Liver (tissue), 8 donors: ENCODE measurements at regions not wholly inside any gene's neighbourhood (a gene's known extent, or its start where the extent isn't known, plus 50 kb on each side); places are given as distances from the start of the nearest gene placed in this dataset.

Experiments
- DNase-seq: peaks from one replicate; pipeline ENCODE4 v3.0.0-alpha.2; 2017; ENCODE audit warnings: low spot score
- H3K27ac ChIP-seq, 2 donors: one replicate each; pipeline ENCODE4 v1.7.0; 2013; ENCODE audit warnings: inconsistent platforms in 2 of 2, low read length in 2 of 2, control low read depth in 1 of 2, low read depth in 1 of 2, mild to moderate bottlenecking in 1 of 2
- H3K27me3 ChIP-seq, 4 donors: one replicate each; pipeline versions ENCODE4 v1.6.1 to v1.7.0; 2013; ENCODE audit warnings: low read length in 3 of 4, inconsistent platforms in 1 of 4, mild to moderate bottlenecking in 1 of 4, moderate library complexity in 1 of 4; ENCODE audit not compliant: control insufficient read depth in 4 of 4, insufficient read depth in 4 of 4
- H3K36me3 ChIP-seq, 4 donors: one replicate each; pipeline versions ENCODE4 v1.6.1 to v1.7.0; 2013; ENCODE audit warnings: low read length in 3 of 4, mild to moderate bottlenecking in 3 of 4, low read depth in 1 of 4, moderate library complexity in 1 of 4; ENCODE audit not compliant: control insufficient read depth in 4 of 4, insufficient read depth in 3 of 4
- H3K4me1 ChIP-seq, 4 donors: one replicate each; pipeline versions ENCODE4 v1.6.1 to v1.7.0; 2013; ENCODE audit warnings: low read length in 3 of 4, mild to moderate bottlenecking in 3 of 4, moderate library complexity in 1 of 4; ENCODE audit not compliant: control insufficient read depth in 4 of 4, insufficient read depth in 4 of 4
- H3K4me3 ChIP-seq, 3 donors: one replicate each; pipeline versions ENCODE4 v1.6.1 to v1.7.0; 2013; ENCODE audit warnings: low read length in 3 of 3, control low read depth in 1 of 3, low read depth in 1 of 3, mild to moderate bottlenecking in 1 of 3
- H3K9ac ChIP-seq, 2 donors: one replicate each; pipeline ENCODE4 v1.7.0; 2013; ENCODE audit warnings: low read length in 2 of 2, mild to moderate bottlenecking in 2 of 2, moderate library complexity in 2 of 2, control low read depth in 1 of 2, low read depth in 1 of 2
- H3K9me3 ChIP-seq, 4 donors: one replicate each; pipeline versions ENCODE4 v1.6.1 to v1.7.0; 2013; ENCODE audit warnings: low read length in 3 of 4; ENCODE audit not compliant: control insufficient read depth in 4 of 4
- ATF3 ChIP-seq: IDR thresholded peaks from 2 replicates; pipeline ENCODE4 v1.6.1; 2016; ENCODE audit warnings: antibody characterized with exemption
- CTCF ChIP-seq: fragments of 150-350 bp; IDR thresholded peaks from 2 replicates; pipeline ENCODE4 v1.5.1; 2017; ENCODE audit warnings: improper control_type of control experiment, low read depth, low read length; ENCODE audit not compliant: missing input control
- EGR1 ChIP-seq, 2 donors: IDR thresholded peaks; 2 replicates each; pipeline ENCODE4 v1.6.1; 2016 to 2018; ENCODE audit warnings: antibody characterized with exemption in 2 of 2, low read depth in 2 of 2
- FOXA1 ChIP-seq: IDR thresholded peaks from 2 replicates; pipeline ENCODE4 v1.6.1; 2016; ENCODE audit warnings: antibody characterized with exemption
- FOXA2 ChIP-seq: IDR thresholded peaks from 2 replicates; pipeline ENCODE4 v1.6.1; 2016; ENCODE audit warnings: antibody characterized with exemption
- HNF4A ChIP-seq, 2 donors: conservative IDR thresholded peaks; 2 replicates each; pipeline ENCODE4 v1.6.1; 2016; ENCODE audit warnings: antibody characterized with exemption in 2 of 2, mild to moderate bottlenecking in 2 of 2
- HNF4G ChIP-seq: IDR thresholded peaks from 2 replicates; pipeline ENCODE4 v1.6.1; 2016; ENCODE audit warnings: antibody characterized with exemption
- JUND ChIP-seq, 2 donors: IDR thresholded peaks; 2 replicates each; pipeline ENCODE4 v1.6.1; 2016; ENCODE audit warnings: antibody characterized with exemption in 2 of 2
- MAX ChIP-seq: IDR thresholded peaks from 2 replicates; pipeline ENCODE4 v1.6.1; 2016; ENCODE audit warnings: antibody characterized with exemption
- NR2F2 ChIP-seq: IDR thresholded peaks from 2 replicates; pipeline ENCODE4 v1.6.1; 2016; ENCODE audit warnings: antibody characterized with exemption
- RAD21 ChIP-seq, 2 donors: IDR thresholded peaks; 2 replicates each; pipeline ENCODE4 v1.6.1; 2016; ENCODE audit warnings: antibody characterized with exemption in 2 of 2, mild to moderate bottlenecking in 2 of 2
- REST ChIP-seq: IDR thresholded peaks from 2 replicates; pipeline ENCODE4 v1.6.1; 2016; ENCODE audit warnings: antibody characterized with exemption, mild to moderate bottlenecking
- RXRA ChIP-seq, 2 donors: IDR thresholded peaks; 2 replicates each; pipeline ENCODE4 v1.6.1; 2017 to 2018; ENCODE audit warnings: antibody characterized with exemption in 2 of 2, mild to moderate bottlenecking in 1 of 2
- SP1 ChIP-seq: IDR thresholded peaks from 2 replicates; pipeline ENCODE4 v1.6.1; 2018; ENCODE audit warnings: antibody characterized with exemption, mild to moderate bottlenecking
- TAF1 ChIP-seq: conservative IDR thresholded peaks from 2 replicates; pipeline ENCODE4 v1.6.1; 2016; ENCODE audit warnings: antibody characterized with exemption, mild to moderate bottlenecking
- YY1 ChIP-seq: IDR thresholded peaks from 2 replicates; pipeline ENCODE4 v1.6.1; 2016; ENCODE audit warnings: antibody characterized with exemption, mild to moderate bottlenecking
- ZBTB33 ChIP-seq: IDR thresholded peaks from 2 replicates; pipeline ENCODE4 v1.6.1; 2016; ENCODE audit warnings: antibody characterized with exemption
- WGBS: extraction: QIAGEN DNeasy Blood & Tissue Kit; methylation state at CpG from one replicate; pipeline ENCODE4 v1.1.7; 2013; 5-methylcytosine and 5-hydroxymethylcytosine counted together
- donor health status: healthy.
- donor health status: healthy.
- donor health status: healthy.
- donor health status: healthy.
- donor health status: healthy.

- Histone ChIP-seq H3K27me3 (no peaks in the 10 kb centered on the region), H3K9me3 (no peaks in the 10 kb centered on the region), H3K36me3 (no peaks in the 10 kb centered on the region), H3K4me1 (peaks cover 2 to 49% (median 16%) of the 10 kb centered on the region in 4 donors), H3K4me3 (no peak overlapping the region), H3K27ac (no peak overlapping the region), H3K9ac (no peak overlapping the region)
- TF ChIP-seq RAD21 (IDR thresholded peaks at IDR 0.05) = no peak
- no peak for TF ChIP-seq REST
- TF ChIP-seq CTCF = no peak
- TF ChIP-seq SP1 = no peak
- TF ChIP-seq JUND (IDR thresholded peaks at IDR 0.05) = no peak
- no peak for TF ChIP-seq NR2F2
- TF ChIP-seq YY1 = no peak
- TF ChIP-seq ATF3 = no peak
- TF ChIP-seq ZBTB33 = no peak
- TF ChIP-seq EGR1 (IDR thresholded peaks at IDR 0.05; ENCODE audit: low read depth in 2 of 2) = no peak
- 89% methylated on average over 3 of the region's 3 CpGs for WGBS
- DNase-seq = no peak
Measured at GRCh38 chr4:71262161-71262560, 76.7 kb upstream of the SLC4A4 start.

GRCh38 chr4:71266090-71266794 is 72.6 kb upstream of the SLC4A4 start:
- no peak overlapping the region for H3K27ac ChIP-seq
- no peak overlapping the region for H3K4me3 ChIP-seq
- TF ChIP-seq FOXA2 (no peak), MAX (no peak), SP1 (no peak), REST (no peak), CTCF (no peak), ATF3 (no peak), FOXA1 (no peak), NR2F2 (no peak), RXRA (IDR thresholded peaks at IDR 0.05) (no peak), HNF4A (conservative IDR thresholded peaks at IDR 0.05) (no peak), TAF1 (no peak), HNF4G (no peak), RAD21 (IDR thresholded peaks at IDR 0.05) (no peak)
- peaks cover 2 to 21% (median 2%) of the 10 kb centered on the region in 4 donors for H3K4me1 ChIP-seq
- DNase-seq = no peak
- no peaks in the 10 kb centered on the region for H3K27me3 ChIP-seq
- peaks cover 0 to 1% (median 0%) of the 10 kb centered on the region in 4 donors for H3K36me3 ChIP-seq
- no peak overlapping the region for H3K9ac ChIP-seq
- H3K9me3 ChIP-seq = no peaks in the 10 kb centered on the region
- WGBS = 81% methylated on average over 5 of the region's 5 CpGs
